A673 (cell line): ENCODE measurements at regions not wholly inside any gene's neighbourhood (a gene's known extent, or its start where the extent isn't known, plus 50 kb on each side); places are given as distances from the start of the nearest gene placed in this dataset.

Source experiments
- BruUV-seq: library from RNA; stranded (reverse); fragments of 400-500 nt; replicated peaks from 2 replicates; lab custom pipeline; 2021; lab: Mats Ljungman, UMichigan
- CTCF ChIA-PET: fragments of 300-600 bp; sonication (Branson Sonifier 250); formaldehyde crosslinking; loops from one replicate; lab custom pipeline; 2022; ENCODE audit warnings: antibody characterized with exemption; lab: Charles Lee
- POLR2A ChIA-PET: fragments of 300-600 bp; sonication (Branson Sonifier 250); formaldehyde crosslinking; loops from one replicate; lab custom pipeline; 2022; ENCODE audit warnings: antibody characterized with exemption; ENCODE audit not compliant: low non-redundant PET; lab: Charles Lee
- DNase-seq: peaks from one replicate; pipeline ENCODE4 v3.0.0-alpha.2; 2015; ENCODE audit warnings: low spot score
- H3K27ac ChIP-seq: fragments of 200-600 bp; sonication (generic); 2 replicates; pipeline ENCODE4 v1.5.1; 2016; ENCODE audit warnings: mixed run types, low read depth, mild to moderate bottlenecking, mixed read lengths, antibody characterized with exemption, low read length; ENCODE audit not compliant: poor library complexity, severe bottlenecking
- H3K27me3 ChIP-seq: fragments of 200-600 bp; sonication (generic); replicated peaks from 2 replicates; pipeline ENCODE4 v1.6.1; 2017; ENCODE audit warnings: mixed run types, low read depth, mild to moderate bottlenecking, mixed read lengths, antibody characterized with exemption, low read length; ENCODE audit not compliant: insufficient read depth, poor library complexity
- H3K36me3 ChIP-seq: fragments of 200-600 bp; sonication (generic); 2 replicates; pipeline ENCODE4 v1.6.1; 2016; ENCODE audit warnings: mixed run types, mild to moderate bottlenecking, mixed read lengths, antibody characterized with exemption, low read length; ENCODE audit not compliant: insufficient read depth, poor library complexity, severe bottlenecking
- H3K4me1 ChIP-seq: fragments of 200-600 bp; sonication (generic); 2 replicates; pipeline ENCODE4 v1.6.1; 2017; ENCODE audit warnings: mixed run types, mild to moderate bottlenecking, mixed read lengths, antibody characterized with exemption, low read length; ENCODE audit not compliant: insufficient read depth, poor library complexity, severe bottlenecking
- H3K4me3 ChIP-seq: fragments of 200-600 bp; sonication (generic); 2 replicates; pipeline ENCODE4 v1.5.1; 2016; ENCODE audit warnings: low read depth, mixed run types, mild to moderate bottlenecking, mixed read lengths, low read length; ENCODE audit not compliant: poor library complexity, severe bottlenecking
- H3K9me3 ChIP-seq: fragments of 200-600 bp; sonication (generic); 2 replicates; pipeline ENCODE4 v1.6.1; 2016; ENCODE audit warnings: mixed run types, low read depth, mild to moderate bottlenecking, mixed read lengths, antibody characterized with exemption, low read length; ENCODE audit not compliant: poor library complexity, severe bottlenecking
- CTCF ChIP-seq: fragments of 300-800, 200-600 bp; sonication (generic); conservative IDR thresholded peaks from 2 replicates; pipeline ENCODE4 v1.5.1; 2017; ENCODE audit warnings: low read depth, mild to moderate bottlenecking, antibody characterized with exemption, low read length, moderate library complexity, mixed read lengths
- EZH2 ChIP-seq: fragments of 200-600 bp; sonication (generic); IDR thresholded peaks from 2 replicates; pipeline ENCODE4 v1.6.1; 2017; ENCODE audit warnings: borderline replicate concordance, low read depth, mild to moderate bottlenecking, mixed read lengths, antibody characterized with exemption, low read length; ENCODE audit not compliant: poor library complexity, severe bottlenecking
- intact Hi-C: fragments of 100-400 bp; cut with micrococcal nuclease; formaldehyde crosslinking; loops from one replicate; pipeline ENCODE4 v1.10.0; 2022; ENCODE audit not compliant: unreplicated experiment

- TF ChIP-seq CTCF (no peak), EZH2 (no peak)
- H3K4me3 ChIP-seq = no peak overlapping the region
- H3K9me3 ChIP-seq = no peaks in the 10 kb centered on the region
- no peaks in the 10 kb centered on the region for H3K36me3 ChIP-seq
- ChIA-PET CTCF (no interaction called here), POLR2A (no interaction called here)
- DNase-seq = no peak
- no TSS peak for BruUV-seq
- intact Hi-C loops = no loop called here
- H3K27me3 ChIP-seq = no peaks in the 10 kb centered on the region
- H3K4me1 ChIP-seq = no peaks in the 10 kb centered on the region
- H3K27ac ChIP-seq = no peak overlapping the region
These were observed 113.8 kb downstream of the CYB561 start for GRCh38 chr17:63332286-63332685.

- H3K9me3 ChIP-seq = no peaks in the 10 kb centered on the region
- DNase-seq = no peak
- TF ChIP-seq EZH2 = no peak
- TF ChIP-seq CTCF = no peak
- intact Hi-C loops = no loop called here
- BruUV-seq = no TSS peak
- H3K27ac ChIP-seq = no peak overlapping the region
- ChIA-PET CTCF (no interaction called here), POLR2A (no interaction called here)
- no peak overlapping the region for H3K4me3 ChIP-seq
- no peaks in the 10 kb centered on the region for H3K36me3 ChIP-seq
- H3K27me3 ChIP-seq = no peaks in the 10 kb centered on the region
- no peaks in the 10 kb centered on the region for H3K4me1 ChIP-seq
These were observed 112.2 kb downstream of the CYB561 start for GRCh38 chr17:63333869-63334268.

GRCh38 chr17:63335831-63336230 is 110.3 kb downstream of the CYB561 start:
- intact Hi-C loops = no loop called here
- no peaks in the 10 kb centered on the region for H3K27me3 ChIP-seq
- DNase-seq = no peak
- H3K4me3 ChIP-seq = no peak overlapping the region
- H3K4me1 ChIP-seq = no peaks in the 10 kb centered on the region
- ChIA-PET POLR2A (no interaction called here), CTCF (no interaction called here)
- no peak overlapping the region for H3K27ac ChIP-seq
- TF ChIP-seq CTCF (no peak), EZH2 (no peak)
- BruUV-seq = no TSS peak
- no peaks in the 10 kb centered on the region for H3K9me3 ChIP-seq
- H3K36me3 ChIP-seq = no peaks in the 10 kb centered on the region
